SK-N-MC (cell line): ENCODE measurements at regions not wholly inside any gene's neighbourhood (a gene's known extent, or its start where the extent isn't known, plus 50 kb on each side); places are given as distances from the start of the nearest gene placed in this dataset.

Experiments
- EZH2 ChIP-seq: fragments of 200-600 bp; sonication (generic); IDR thresholded peaks from one replicate; pipeline ENCODE4 v1.6.1; 2017; ENCODE audit warnings: antibody characterized with exemption
- FOXP2 ChIP-seq: optimal IDR thresholded peaks from 2 replicates; pipeline ENCODE3; 2011; ENCODE audit warnings: mild to moderate bottlenecking, moderate library complexity; ENCODE audit not compliant: insufficient read depth; ENCODE audit errors: extremely low read length, control extremely low read depth
- POLR2AphosphoS5 ChIP-seq: IDR thresholded peaks from 2 replicates; pipeline ENCODE4 v1.6.1; 2012; ENCODE audit warnings: mild to moderate bottlenecking, low read depth, low read length, borderline replicate concordance

DNA sequence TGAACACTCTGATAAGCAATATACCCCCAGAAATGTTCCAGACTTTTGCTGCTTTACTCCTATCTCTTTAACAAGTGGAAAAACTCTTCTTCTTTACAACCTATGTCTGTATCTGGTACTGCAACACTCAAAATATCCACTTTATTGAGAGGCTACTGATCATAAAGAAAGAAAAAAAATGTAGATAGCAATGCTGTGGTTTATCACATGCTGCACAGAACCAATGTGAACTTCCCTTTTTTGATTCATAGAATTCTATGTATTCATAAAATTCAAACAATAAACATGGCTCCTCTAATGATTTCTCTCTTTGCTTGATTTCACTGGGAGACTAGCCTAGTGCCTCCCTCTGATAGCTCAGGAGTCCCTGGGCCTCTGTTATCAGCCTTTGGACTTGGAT lies 223.5 kb downstream of the ZNF674 start:
- TF ChIP-seq POLR2AphosphoS5: no peak
- no peak for TF ChIP-seq EZH2
- TF ChIP-seq FOXP2: no peak
